H1 (cell line): ENCODE measurements at regions not wholly inside any gene's neighbourhood (a gene's known extent, or its start where the extent isn't known, plus 50 kb on each side); places are given as distances from the start of the nearest gene placed in this dataset.

Source experiments
- CTCF ChIA-PET: fragments of 300-600 bp; sonication (Branson Sonifier 250); formaldehyde crosslinking; loops from one replicate; lab custom pipeline; 2021; ENCODE audit not compliant: partially characterized antibody; lab: Charles Lee
- POLR2A ChIA-PET: fragments of 300-600 bp; sonication (Branson Sonifier 250); formaldehyde crosslinking; loops from one replicate; lab custom pipeline; 2021; ENCODE audit warnings: inconsistent platforms; ENCODE audit not compliant: partially characterized antibody; lab: Charles Lee
- DNase-seq, 2 experiments: peaks; one replicate each; pipeline versions ENCODE4 v3.0.0 to v3.0.0-alpha.2; 2010 to 2022; ENCODE audit warnings: low spot score in 2 of 2, low read depth in 1 of 2, mixed read lengths in 1 of 2
- FAIRE-seq: peaks from 2 replicates; lab custom pipeline; 2011; peaks lifted over from hg19 to GRCh38; lab: Jason Lieb, UNC
- H2AFZ ChIP-seq: 2 replicates; pipeline ENCODE4 v1.8.1; 2012; ENCODE audit warnings: low read length, inconsistent platforms
- H2AK5ac ChIP-seq: 2 replicates; pipeline ENCODE4 v1.6.1; 2013; ENCODE audit warnings: low read depth, low read length
- H2BK120ac ChIP-seq: replicated peaks from 2 replicates; pipeline ENCODE3; 2013; ENCODE audit warnings: low read depth, low read length, inconsistent platforms
- H2BK12ac ChIP-seq: 2 replicates; pipeline ENCODE4 v1.6.1; 2013; ENCODE audit warnings: low read depth, low read length
- H2BK15ac ChIP-seq: 2 replicates; pipeline ENCODE4 v1.6.1; 2013; ENCODE audit warnings: low read length
- H2BK20ac ChIP-seq: 2 replicates; pipeline ENCODE4 v1.6.1; 2013; ENCODE audit warnings: low read length
- H2BK5ac ChIP-seq: 2 replicates; pipeline ENCODE4 v1.6.1; 2013; ENCODE audit warnings: low read depth, low read length
- H3K14ac ChIP-seq: 2 replicates; pipeline ENCODE4 v1.6.1; 2013; ENCODE audit warnings: inconsistent platforms; ENCODE audit not compliant: insufficient read length
- H3K18ac ChIP-seq: 2 replicates; pipeline ENCODE4 v1.6.1; 2013; ENCODE audit warnings: low read length; ENCODE audit errors: extremely low read depth
- H3K23ac ChIP-seq: 2 replicates; pipeline ENCODE4 v1.6.1; 2013; ENCODE audit warnings: inconsistent platforms; ENCODE audit not compliant: insufficient read length
- H3K23me2 ChIP-seq: 2 replicates; pipeline ENCODE4 v1.6.1; 2013; ENCODE audit warnings: low read depth, low read length
- H3K27ac ChIP-seq: 2 replicates; pipeline ENCODE4 v1.6.1; 2011; ENCODE audit warnings: low read depth, low read length, inconsistent platforms
- H3K27me3 ChIP-seq, 4 experiments: replicated peaks in 1 of 4; 1 replicate in 1 of 4; 2 replicates in 3 of 4; pipeline versions ENCODE4 v1.6.1 to v1.8.1; 2011 to 2013; ENCODE audit warnings: low read length in 3 of 4, mild to moderate bottlenecking in 3 of 4, inconsistent platforms in 2 of 4, mixed read lengths in 2 of 4, moderate library complexity in 1 of 4; ENCODE audit not compliant: control insufficient read depth in 3 of 4, insufficient read depth in 3 of 4; ENCODE audit errors: extremely low read depth in 1 of 4
- H3K36me3 ChIP-seq, 4 experiments: 2 replicates each; pipeline versions ENCODE4 v1.6.1 to v1.8.1; 2011 to 2013; ENCODE audit warnings: mild to moderate bottlenecking in 4 of 4, low read length in 3 of 4, moderate library complexity in 2 of 4, control low read depth in 1 of 4, inconsistent platforms in 1 of 4; ENCODE audit not compliant: insufficient read depth in 4 of 4, control insufficient read depth in 2 of 4
- H3K4ac ChIP-seq: replicated peaks from 2 replicates; pipeline ENCODE3; 2013; ENCODE audit warnings: low read length, low read depth, mixed read lengths, inconsistent platforms; ENCODE audit not compliant: insufficient read length
- H3K4me1 ChIP-seq, 4 experiments: replicated peaks in 1 of 4; 1 replicate in 1 of 4; 2 replicates in 3 of 4; pipeline versions ENCODE4 v1.6.1 to v1.8.1; 2011 to 2013; ENCODE audit warnings: low read length in 3 of 4, inconsistent platforms in 2 of 4, mixed read lengths in 1 of 4; ENCODE audit not compliant: insufficient read depth in 4 of 4, control insufficient read depth in 3 of 4
- H3K4me2 ChIP-seq, 2 experiments: 2 replicates each; pipeline versions ENCODE4 v1.6.1 to v1.8.1; 2011 to 2013; ENCODE audit warnings: low read depth in 2 of 2, low read length in 2 of 2, control low read depth in 1 of 2, inconsistent platforms in 1 of 2, mild to moderate bottlenecking in 1 of 2; ENCODE audit not compliant: insufficient read depth in 1 of 2
- H3K4me3 ChIP-seq, 4 experiments: fragments of 200-600, 300-600 bp in 1 of 4; sonication (generic), shearing (Covaris generic), sonication (Bioruptor Twin) in 1 of 4; 2 replicates each; pipeline versions ENCODE4 v1.5.1 to v1.8.1; 2011 to 2016; ENCODE audit warnings: low read length in 4 of 4, low read depth in 3 of 4, control low read depth in 2 of 4, inconsistent platforms in 2 of 4, mild to moderate bottlenecking in 2 of 4, mixed read lengths in 1 of 4, moderate library complexity in 1 of 4; ENCODE audit not compliant: insufficient read depth in 2 of 4; ENCODE audit errors: extremely low read depth in 1 of 4
- H3K56ac ChIP-seq: replicated peaks from 2 replicates; pipeline ENCODE3; 2013; ENCODE audit warnings: low read depth, mild to moderate bottlenecking, mixed read lengths, low read length, inconsistent platforms; ENCODE audit not compliant: insufficient read length
- H3K79me1 ChIP-seq: 2 replicates; pipeline ENCODE4 v1.6.1; 2013; ENCODE audit warnings: low read depth, low read length, control low read depth
- H3K79me2 ChIP-seq, 2 experiments: 2 replicates each; pipeline versions ENCODE4 v1.6.1 to v1.8.1; 2012 to 2013; ENCODE audit warnings: low read length in 2 of 2, mild to moderate bottlenecking in 2 of 2, inconsistent platforms in 1 of 2; ENCODE audit not compliant: insufficient read depth in 2 of 2, control insufficient read depth in 1 of 2
- H3K9ac ChIP-seq, 4 experiments: replicated peaks in 1 of 4; 1 replicate in 1 of 4; 2 replicates in 3 of 4; pipeline versions ENCODE4 v1.6.1 to v1.8.1; 2011 to 2013; ENCODE audit warnings: low read depth in 3 of 4, low read length in 3 of 4, control low read depth in 2 of 4, mild to moderate bottlenecking in 2 of 4, moderate library complexity in 2 of 4, inconsistent platforms in 1 of 4; ENCODE audit errors: extremely low read depth in 1 of 4
- H3K9me3 ChIP-seq, 2 experiments: 2 replicates each; pipeline versions ENCODE4 v1.6.1 to v1.8.1; 2012 to 2013; ENCODE audit warnings: mild to moderate bottlenecking in 2 of 2, moderate library complexity in 2 of 2, control low read depth in 1 of 2, inconsistent platforms in 1 of 2, low read depth in 1 of 2, low read length in 1 of 2, mixed read lengths in 1 of 2; ENCODE audit not compliant: insufficient read depth in 2 of 2
- H4K20me1 ChIP-seq, 2 experiments: replicated peaks in 1 of 2; 2 replicates each; pipeline versions ENCODE3 to v1.8.1; 2011 to 2013; ENCODE audit warnings: inconsistent platforms in 2 of 2, low read length in 2 of 2, mild to moderate bottlenecking in 1 of 2; ENCODE audit not compliant: insufficient read depth in 2 of 2, control insufficient read depth in 1 of 2
- H4K5ac ChIP-seq: 2 replicates; pipeline ENCODE4 v1.6.1; 2013; ENCODE audit warnings: low read length, low read depth, mixed read lengths, inconsistent platforms; ENCODE audit not compliant: insufficient read length
- H4K8ac ChIP-seq: 2 replicates; pipeline ENCODE4 v1.8.0; 2013; ENCODE audit warnings: mild to moderate bottlenecking, moderate library complexity, low read length, inconsistent platforms; ENCODE audit not compliant: insufficient read depth; ENCODE audit errors: extremely low read depth
- H4K91ac ChIP-seq: replicated peaks from 2 replicates; pipeline ENCODE3; 2013; ENCODE audit warnings: low read length, mixed read lengths, inconsistent platforms; ENCODE audit not compliant: insufficient read length
- BRCA1 ChIP-seq: IDR thresholded peaks from 2 replicates; pipeline ENCODE4 v1.6.1; 2012; ENCODE audit warnings: low read depth, low read length, improper control_type of control experiment
- GTF2F1 ChIP-seq: IDR thresholded peaks from 2 replicates; pipeline ENCODE4 v1.6.1; 2012; ENCODE audit warnings: low read depth, low read length, improper control_type of control experiment, borderline replicate concordance
- JUN ChIP-seq: IDR thresholded peaks from 2 replicates; pipeline ENCODE4 v1.6.1; 2011; ENCODE audit warnings: low read depth, mild to moderate bottlenecking, improper control_type of control experiment, low read length
- KDM1A ChIP-seq: fragments of 200-600, 300-600 bp; sonication (generic); IDR thresholded peaks from 2 replicates; pipeline ENCODE4 v1.7.1; 2016; ENCODE audit warnings: mild to moderate bottlenecking, low read length, borderline replicate concordance
- PHF8 ChIP-seq: fragments of 200-600 bp; sonication (generic); conservative IDR thresholded peaks from 2 replicates; pipeline ENCODE4 v1.7.1; 2012; ENCODE audit warnings: low read depth, mild to moderate bottlenecking, inconsistent platforms, low read length, moderate library complexity
- RFX5 ChIP-seq: IDR thresholded peaks from 2 replicates; pipeline ENCODE4 v1.6.1; 2011; ENCODE audit warnings: low read depth, low read length, improper control_type of control experiment, borderline replicate concordance
- SP1 ChIP-seq: IDR thresholded peaks from 2 replicates; pipeline ENCODE4 v1.6.1; 2011; ENCODE audit warnings: low read depth, low read length
- SUZ12 ChIP-seq: fragments of 200-600 bp; sonication (generic); IDR thresholded peaks from 2 replicates; pipeline ENCODE4 v1.6.1; 2012; ENCODE audit warnings: mild to moderate bottlenecking, inconsistent platforms, low read length, moderate library complexity, mixed read lengths
- WGBS, 2 experiments: shearing (Covaris generic) in 1 of 2; methylation state at CpG; one replicate each; pipeline versions ENCODE4 v1.1.6 to v1.1.7; 2013 to 2015; ENCODE audit warnings: low lambda C conversion rate in 2 of 2, mixed read lengths in 2 of 2, inconsistent platforms in 1 of 2, low coverage in 1 of 2, missing lambda C conversion rate in 1 of 2; ENCODE audit not compliant: insufficient replicate concordance in 2 of 2, insufficient coverage in 1 of 2, insufficient read length in 1 of 2; ENCODE audit errors: extremely low coverage in 1 of 2, missing lambda C conversion rate in 1 of 2; 5-methylcytosine and 5-hydroxymethylcytosine counted together
- TF ChIP-seq, protein P1 (sequence below): IDR thresholded peaks from 2 replicates; pipeline ENCODE4 v1.6.1; 2012; ENCODE audit warnings: inconsistent platforms
- TF ChIP-seq, protein P2 (sequence below), 3 experiments: IDR thresholded peaks; 1 replicate in 2 of 3; 2 replicates in 1 of 3; pipeline versions ENCODE4 v1.5.1 to v1.6.1; 2011; ENCODE audit warnings: low read length in 3 of 3, mild to moderate bottlenecking in 3 of 3, inconsistent platforms in 2 of 3, low read depth in 1 of 3, moderate library complexity in 1 of 3; ENCODE audit not compliant: insufficient read depth in 1 of 3; ENCODE audit errors: control extremely low read depth in 1 of 3

- POLR2A ChIA-PET = no interaction called here
- H3K4me3 ChIP-seq = no peak overlapping the region
- FAIRE-seq = no peak
- TF ChIP-seq KDM1A (no peak), PHF8 (no peak), JUN (no peak), RFX5 (no peak), BRCA1 (no peak), SUZ12 (no peak), SP1 (no peak), GTF2F1 (no peak)
- TF ChIP-seq, protein P1, sequence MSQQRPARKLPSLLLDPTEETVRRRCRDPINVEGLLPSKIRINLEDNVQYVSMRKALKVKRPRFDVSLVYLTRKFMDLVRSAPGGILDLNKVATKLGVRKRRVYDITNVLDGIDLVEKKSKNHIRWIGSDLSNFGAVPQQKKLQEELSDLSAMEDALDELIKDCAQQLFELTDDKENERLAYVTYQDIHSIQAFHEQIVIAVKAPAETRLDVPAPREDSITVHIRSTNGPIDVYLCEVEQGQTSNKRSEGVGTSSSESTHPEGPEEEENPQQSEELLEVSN = no peak
- TF ChIP-seq, protein P2, sequence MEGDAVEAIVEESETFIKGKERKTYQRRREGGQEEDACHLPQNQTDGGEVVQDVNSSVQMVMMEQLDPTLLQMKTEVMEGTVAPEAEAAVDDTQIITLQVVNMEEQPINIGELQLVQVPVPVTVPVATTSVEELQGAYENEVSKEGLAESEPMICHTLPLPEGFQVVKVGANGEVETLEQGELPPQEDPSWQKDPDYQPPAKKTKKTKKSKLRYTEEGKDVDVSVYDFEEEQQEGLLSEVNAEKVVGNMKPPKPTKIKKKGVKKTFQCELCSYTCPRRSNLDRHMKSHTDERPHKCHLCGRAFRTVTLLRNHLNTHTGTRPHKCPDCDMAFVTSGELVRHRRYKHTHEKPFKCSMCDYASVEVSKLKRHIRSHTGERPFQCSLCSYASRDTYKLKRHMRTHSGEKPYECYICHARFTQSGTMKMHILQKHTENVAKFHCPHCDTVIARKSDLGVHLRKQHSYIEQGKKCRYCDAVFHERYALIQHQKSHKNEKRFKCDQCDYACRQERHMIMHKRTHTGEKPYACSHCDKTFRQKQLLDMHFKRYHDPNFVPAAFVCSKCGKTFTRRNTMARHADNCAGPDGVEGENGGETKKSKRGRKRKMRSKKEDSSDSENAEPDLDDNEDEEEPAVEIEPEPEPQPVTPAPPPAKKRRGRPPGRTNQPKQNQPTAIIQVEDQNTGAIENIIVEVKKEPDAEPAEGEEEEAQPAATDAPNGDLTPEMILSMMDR (IDR thresholded peaks at IDR 0.05; ENCODE audit: control extremely low read depth in 1 of 3, insufficient read depth in 1 of 3, low read depth in 1 of 3, low read length in 3 of 3) = no peak
Measured at GRCh38 chr2:143908843-143909242, 611.1 kb downstream of the ZEB2 start.

More at GRCh38 chr2:143908843-143909242, 611.1 kb downstream of the ZEB2 start:
- no peak overlapping the region for H3K9ac ChIP-seq
- H3K4me1 ChIP-seq = peaks cover 0 to 16% (median under 1%) of the 10 kb centered on the region in 4 experiments; a peak in 2 of 7 replicates
- DNase-seq = no peak
- H2BK5ac ChIP-seq = no peak overlapping the region
- H3K18ac ChIP-seq = no peak overlapping the region; the same call in 1 of the 2 replicates
- H2BK120ac ChIP-seq = no peak overlapping the region
- H3K4me2 ChIP-seq = no peak overlapping the region
- peak overlapping the region; percentile 13; the same call in 1 of the 2 replicates for H2BK12ac ChIP-seq
- H3K36me3 ChIP-seq = no peaks in the 10 kb centered on the region
- H2BK20ac ChIP-seq = no peak overlapping the region
- no peaks in the 10 kb centered on the region for H3K79me1 ChIP-seq
- no peaks in the 10 kb centered on the region for H3K23me2 ChIP-seq
- H3K27me3 ChIP-seq = peaks cover 0 to 4% (median 0%) of the 10 kb centered on the region in 4 experiments; a peak in 2 of 7 replicates
- no peak overlapping the region for H3K23ac ChIP-seq
- no peak overlapping the region for H4K91ac ChIP-seq
- H3K27ac ChIP-seq = no peak overlapping the region
- H3K56ac ChIP-seq = no peak overlapping the region
- CTCF ChIA-PET = interaction anchor here (0.6 kb wide), 1 partner anchor 1276 kb away, joined by 5 read pairs; no protein-coding TSS in a partner anchor
- H3K9me3 ChIP-seq = no peaks in the 10 kb centered on the region
- H2AK5ac ChIP-seq = no peak overlapping the region
- H4K20me1 ChIP-seq = no peaks in the 10 kb centered on the region
- H4K5ac ChIP-seq = no peak overlapping the region
- H2AFZ ChIP-seq = no peak overlapping the region
- no peaks in the 10 kb centered on the region for H3K79me2 ChIP-seq
- no peak overlapping the region for H3K4ac ChIP-seq
- H4K8ac ChIP-seq = no peak overlapping the region
- WGBS, 2 experiments = 83% methylated on average over 6 of the region's 7 CpGs; no CpG with 5 or more reads in 1 of the 2 experiments
- H3K14ac ChIP-seq = no peak overlapping the region
- 0 out of 2 replicates have a peak overlapping the region, but pooled peaks have one; percentile 33 for H2BK15ac ChIP-seq
